SK-N-SH treated with all-trans-retinoic acid at 6 μM for 48 hours (cell line): ENCODE measurements at regions not wholly inside any gene's neighbourhood (a gene's known extent, or its start where the extent isn't known, plus 50 kb on each side); places are given as distances from the start of the nearest gene placed in this dataset.

Experiments used
- ARNTL ChIP-seq: fragments of 450-650 bp; formaldehyde crosslinking; IDR thresholded peaks from 2 replicates; pipeline ENCODE4 v1.5.0; 2020; ENCODE audit warnings: low read depth, mild to moderate bottlenecking, moderate library complexity, borderline replicate concordance
- CREB5 ChIP-seq: fragments of 250-450 bp; sonication (Bioruptor Pico); IDR thresholded peaks from 2 replicates; pipeline ENCODE4 v1.5.1; 2020; ENCODE audit warnings: low read depth, mild to moderate bottlenecking, moderate library complexity
- ESRRG ChIP-seq: fragments of 250-450 bp; sonication (Bioruptor Pico); IDR thresholded peaks from 2 replicates; pipeline ENCODE4 v1.6.1; 2021; ENCODE audit warnings: mild to moderate bottlenecking
- PPARA ChIP-seq: fragments of 250-450 bp; sonication (Bioruptor Pico); IDR thresholded peaks from 2 replicates; pipeline ENCODE4 v1.5.0; 2020; ENCODE audit warnings: mild to moderate bottlenecking, borderline replicate concordance
- RARB ChIP-seq: fragments of 250-450 bp; sonication (Bioruptor Pico); IDR thresholded peaks from 2 replicates; pipeline ENCODE4 v1.8.0; 2021; ENCODE audit warnings: mild to moderate bottlenecking, moderate library complexity
- SNAI2 ChIP-seq: fragments of 250-450 bp; sonication (Bioruptor Pico); IDR thresholded peaks from 2 replicates; pipeline ENCODE4 v1.5.0; 2020; ENCODE audit warnings: mild to moderate bottlenecking, moderate library complexity
- TCF4 ChIP-seq: fragments of 250-450 bp; sonication (Bioruptor Pico); IDR thresholded peaks from 2 replicates; pipeline ENCODE4 v1.8.0; 2021; ENCODE audit warnings: mild to moderate bottlenecking, moderate library complexity, borderline replicate concordance
- ZFP3 ChIP-seq: fragments of 250-450 bp; sonication (Bioruptor Pico); IDR thresholded peaks from 2 replicates; pipeline ENCODE4 v1.5.0; 2020; ENCODE audit warnings: mild to moderate bottlenecking, moderate library complexity
- ZFP30 ChIP-seq: fragments of 450-650 bp; formaldehyde crosslinking; IDR thresholded peaks from 2 replicates; pipeline ENCODE4 v1.5.0; 2022; ENCODE audit warnings: mild to moderate bottlenecking, moderate library complexity
- ZNF565 ChIP-seq: fragments of 450-650 bp; formaldehyde crosslinking; conservative IDR thresholded peaks from 2 replicates; pipeline ENCODE4 v1.5.0; 2020; ENCODE audit warnings: low read depth, mild to moderate bottlenecking, moderate library complexity
- ZNF8 ChIP-seq: fragments of 450-650 bp; formaldehyde crosslinking; IDR thresholded peaks from 2 replicates; pipeline ENCODE4 v1.5.0; 2020; ENCODE audit warnings: mild to moderate bottlenecking, moderate library complexity

GRCh38 chr4:83661359-83661758 lies 125.5 kb downstream of the GPAT3 start:
- TF ChIP-seq ZNF565 (CRISPR knock-in tag): no peak
- no peak for TF ChIP-seq RARB (CRISPR knock-in tag)
- no peak for TF ChIP-seq ZFP3 (CRISPR knock-in tag)
- no peak for TF ChIP-seq ZNF8
- no peak for TF ChIP-seq PPARA (CRISPR knock-in tag)
- no peak for TF ChIP-seq TCF4 (CRISPR knock-in tag)
- TF ChIP-seq SNAI2 (CRISPR knock-in tag): no peak
- TF ChIP-seq ZFP30 (CRISPR knock-in tag): no peak
- no peak for TF ChIP-seq CREB5 (CRISPR knock-in tag)
- no peak for TF ChIP-seq ARNTL (CRISPR knock-in tag)
- no peak for TF ChIP-seq ESRRG (CRISPR knock-in tag)
